ENCODE measurements at regions not wholly inside any gene's neighbourhood (a gene's known extent, or its start where the extent isn't known, plus 50 kb on each side); places are given as distances from the start of the nearest gene placed in this dataset.

- DNase-seq (ENCODE audit: low spot score), result no peak
- ATAC-seq (ENCODE audit: low FRiP score), result no peak
- TF ChIP-seq CTCF (IDR thresholded peaks at IDR 0.05), result no peak
Observed at GRCh38 chr10:58140691-58141347, 126.9 kb downstream of the IPMK start.

- no peak for TF ChIP-seq CTCF (IDR thresholded peaks at IDR 0.05)
- no peak for ATAC-seq (ENCODE audit: low FRiP score)
- no peak for DNase-seq (ENCODE audit: low spot score)
Observed at GRCh38 chr10:58140054-58140453, 127.6 kb downstream of the IPMK start.

- no peak for TF ChIP-seq CTCF (IDR thresholded peaks at IDR 0.05)
- DNase-seq (ENCODE audit: low spot score), result no peak
- ATAC-seq (ENCODE audit: low FRiP score), result no peak
Observed at GRCh38 chr10:58137813-58138212, 129.9 kb downstream of the IPMK start.

- DNase-seq (ENCODE audit: low spot score) (no peak), ATAC-seq (ENCODE audit: low FRiP score) (no peak)
- no peak for TF ChIP-seq CTCF (IDR thresholded peaks at IDR 0.05)
Observed at GRCh38 chr10:58115218-58116050, 152.3 kb downstream of the IPMK start.

- no peak for ATAC-seq (ENCODE audit: low FRiP score)
- TF ChIP-seq CTCF (IDR thresholded peaks at IDR 0.05), result no peak
- no peak for DNase-seq (ENCODE audit: low spot score)
Observed at GRCh38 chr10:58109731-58110130, 158.0 kb downstream of the IPMK start.

- ATAC-seq (ENCODE audit: low FRiP score) (no peak), DNase-seq (ENCODE audit: low spot score) (no peak)
- TF ChIP-seq CTCF (IDR thresholded peaks at IDR 0.05), result no peak
Observed at GRCh38 chr10:58107506-58107905, 160.2 kb downstream of the IPMK start.
